Mammary epithelial cell (primary cell): ENCODE measurements at regions not wholly inside any gene's neighbourhood (a gene's known extent, or its start where the extent isn't known, plus 50 kb on each side); places are given as distances from the start of the nearest gene placed in this dataset.

Experiments
- CTCF ChIP-seq, 2 donors: IDR thresholded peaks in 1 of 2; conservative IDR thresholded peaks in 1 of 2; 2 replicates each; pipeline ENCODE4 v1.5.1; 2011 to 2012; ENCODE audit warnings: inconsistent platforms in 2 of 2, low read length in 2 of 2, mild to moderate bottlenecking in 2 of 2, control low read depth in 1 of 2, low read depth in 1 of 2; ENCODE audit not compliant: insufficient read depth in 1 of 2; ENCODE audit errors: extremely low read depth in 1 of 2
- EZH2 ChIP-seq: IDR thresholded peaks from 2 replicates; pipeline ENCODE4 v1.6.1; 2012; ENCODE audit warnings: low read length, inconsistent platforms, borderline replicate concordance

GRCh38 chr12:111121840-111122239, 201.5 kb upstream of the MYL2 start:
- TF ChIP-seq CTCF (conservative IDR thresholded peaks at IDR 0.05 in 1 of 2, IDR thresholded peaks at IDR 0.05 in 1 of 2; ENCODE audit: extremely low read depth in 1 of 2, insufficient read depth in 1 of 2, low read depth in 1 of 2, low read length in 2 of 2): no peak
- TF ChIP-seq EZH2: no peak
